ENCODE measurements at regions not wholly inside any gene's neighbourhood (a gene's known extent, or its start where the extent isn't known, plus 50 kb on each side); places are given as distances from the start of the nearest gene placed in this dataset.

DNA sequence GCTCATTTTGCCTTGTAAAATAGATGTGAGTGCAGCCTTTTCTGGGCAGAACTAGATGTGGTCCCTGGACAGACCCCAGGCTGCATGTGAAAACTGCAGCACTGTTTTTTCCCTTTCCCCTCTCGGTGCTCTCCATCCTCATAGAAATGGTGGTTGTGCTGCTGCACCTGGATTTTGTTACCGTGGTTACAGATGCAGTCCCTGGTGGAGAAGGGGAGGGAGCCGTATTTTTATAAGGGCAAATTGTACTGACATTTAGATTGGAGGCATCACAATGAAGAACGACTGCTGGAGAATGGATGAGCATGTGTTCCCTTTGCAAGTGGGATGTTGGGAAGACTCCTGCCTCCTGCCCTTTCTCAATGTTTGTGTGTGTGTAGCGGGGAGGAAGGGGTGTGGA lies 469.9 kb downstream of the CCSER2 start:
- 69 to 73% methylated on average over 5 of the region's 5 CpGs for WGBS, 2 donors
- H3K4me1 ChIP-seq, result no peaks in the 10 kb centered on the region
- H3K4me3 ChIP-seq, result no peak overlapping the region
- TF ChIP-seq, protein P1, sequence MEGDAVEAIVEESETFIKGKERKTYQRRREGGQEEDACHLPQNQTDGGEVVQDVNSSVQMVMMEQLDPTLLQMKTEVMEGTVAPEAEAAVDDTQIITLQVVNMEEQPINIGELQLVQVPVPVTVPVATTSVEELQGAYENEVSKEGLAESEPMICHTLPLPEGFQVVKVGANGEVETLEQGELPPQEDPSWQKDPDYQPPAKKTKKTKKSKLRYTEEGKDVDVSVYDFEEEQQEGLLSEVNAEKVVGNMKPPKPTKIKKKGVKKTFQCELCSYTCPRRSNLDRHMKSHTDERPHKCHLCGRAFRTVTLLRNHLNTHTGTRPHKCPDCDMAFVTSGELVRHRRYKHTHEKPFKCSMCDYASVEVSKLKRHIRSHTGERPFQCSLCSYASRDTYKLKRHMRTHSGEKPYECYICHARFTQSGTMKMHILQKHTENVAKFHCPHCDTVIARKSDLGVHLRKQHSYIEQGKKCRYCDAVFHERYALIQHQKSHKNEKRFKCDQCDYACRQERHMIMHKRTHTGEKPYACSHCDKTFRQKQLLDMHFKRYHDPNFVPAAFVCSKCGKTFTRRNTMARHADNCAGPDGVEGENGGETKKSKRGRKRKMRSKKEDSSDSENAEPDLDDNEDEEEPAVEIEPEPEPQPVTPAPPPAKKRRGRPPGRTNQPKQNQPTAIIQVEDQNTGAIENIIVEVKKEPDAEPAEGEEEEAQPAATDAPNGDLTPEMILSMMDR (IDR thresholded peaks at IDR 0.05), result no peak
- no peak for TF ChIP-seq POLR2A (IDR thresholded peaks at IDR 0.05)
- no peak overlapping the region for H3K27ac ChIP-seq
- intact Hi-C loops (cut with DNase I), result no loop called here
- H3K27me3 ChIP-seq, result no peaks in the 10 kb centered on the region
- H3K9me3 ChIP-seq, result no peaks in the 10 kb centered on the region
- no peaks in the 10 kb centered on the region for H3K36me3 ChIP-seq (replicated peaks in 1 of 2; ENCODE audit: insufficient read depth in 1 of 2, low read depth in 2 of 2)
- no peak for DNase-seq
- ATAC-seq, result no peak

DNA sequence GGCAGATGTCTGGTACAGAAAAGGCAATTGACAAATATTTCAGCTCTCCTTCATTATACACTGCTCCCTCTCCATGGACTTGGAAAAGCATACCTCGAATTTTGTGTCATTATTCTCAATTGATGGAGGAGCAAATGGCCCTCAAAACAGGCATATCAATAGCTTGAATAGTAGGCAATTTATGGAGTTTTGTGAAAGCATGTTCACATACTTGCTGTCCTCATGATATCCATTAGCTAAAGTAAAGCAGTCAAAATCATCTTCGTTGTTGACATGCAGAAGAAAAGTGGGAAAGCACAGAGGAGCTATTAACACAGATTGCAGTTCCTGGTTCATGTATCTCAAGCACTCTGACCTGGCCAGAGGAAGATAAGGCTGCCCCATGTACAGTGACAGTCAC lies 472.8 kb downstream of the CCSER2 start:
- Histone ChIP-seq H3K9me3 (no peaks in the 10 kb centered on the region), H3K27ac (no peak overlapping the region), H3K4me1 (no peaks in the 10 kb centered on the region), H3K4me3 (no peak overlapping the region), H3K27me3 (no peaks in the 10 kb centered on the region), H3K36me3 (replicated peaks in 1 of 2; ENCODE audit: insufficient read depth in 1 of 2, low read depth in 2 of 2) (no peaks in the 10 kb centered on the region)
- ATAC-seq, result no peak
- TF ChIP-seq, protein P1 (IDR thresholded peaks at IDR 0.05), result no peak
- TF ChIP-seq POLR2A (IDR thresholded peaks at IDR 0.05), result no peak
- WGBS, 2 donors, result 14 to 37% methylated on average over 2 of the region's 2 CpGs
- intact Hi-C loops (cut with DNase I), result no loop called here
- DNase-seq, result no peak

DNA sequence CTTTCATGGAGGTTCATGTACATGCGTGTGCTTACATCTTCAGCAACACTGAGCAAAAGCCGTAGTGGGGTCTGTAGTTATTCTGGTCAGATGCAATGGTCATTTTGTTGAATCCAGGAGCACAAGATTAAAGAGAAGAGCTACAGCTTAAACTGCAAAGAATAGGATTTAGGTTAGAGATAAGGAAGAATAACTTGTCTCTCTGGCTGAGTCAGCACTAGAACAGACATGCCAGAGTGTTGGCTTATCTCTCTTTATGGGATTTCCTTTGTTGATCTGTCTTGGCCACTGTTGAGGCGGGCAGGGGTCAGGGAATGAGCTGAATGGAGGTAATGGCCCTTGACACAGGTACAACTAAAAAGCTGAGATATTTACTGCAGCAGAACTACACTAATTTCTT lies 473.5 kb downstream of the CCSER2 start:
- Histone ChIP-seq H3K9me3 (no peaks in the 10 kb centered on the region), H3K27me3 (no peaks in the 10 kb centered on the region), H3K36me3 (replicated peaks in 1 of 2; ENCODE audit: insufficient read depth in 1 of 2, low read depth in 2 of 2) (no peaks in the 10 kb centered on the region), H3K27ac (no peak overlapping the region), H3K4me3 (no peak overlapping the region), H3K4me1 (no peaks in the 10 kb centered on the region)
- intact Hi-C loops (cut with DNase I), result no loop called here
- WGBS, 2 donors, result 66 to 70% methylated on average over 3 of the region's 3 CpGs
- DNase-seq (no peak), ATAC-seq (no peak)
- TF ChIP-seq, protein P1 (IDR thresholded peaks at IDR 0.05), result no peak
- TF ChIP-seq POLR2A (IDR thresholded peaks at IDR 0.05), result no peak

DNA sequence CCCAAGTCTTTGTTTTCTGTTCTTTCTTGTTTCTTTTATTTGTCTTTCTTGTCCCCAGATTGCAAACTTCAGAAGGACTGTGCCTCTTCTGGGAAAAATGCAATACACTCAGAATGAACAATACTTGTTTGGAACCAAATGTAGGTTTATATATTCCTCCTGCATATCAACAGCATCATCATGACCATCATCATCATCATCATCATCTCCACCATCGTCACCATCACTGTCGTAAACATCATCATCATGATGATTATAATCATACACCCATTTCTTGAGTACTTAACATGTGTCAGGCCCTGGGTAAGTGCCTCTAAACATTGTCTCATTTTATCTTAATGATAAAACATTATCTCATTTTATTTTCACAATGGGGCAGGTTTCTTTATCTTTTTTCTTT lies 476.8 kb downstream of the CCSER2 start:
- 41 to 63% methylated on average over 2 of the region's 2 CpGs for WGBS, 2 donors
- no peaks in the 10 kb centered on the region for H3K27me3 ChIP-seq
- ATAC-seq (no peak), DNase-seq (no peak)
- intact Hi-C loops (cut with DNase I), result no loop called here
- no peak overlapping the region for H3K27ac ChIP-seq
- H3K9me3 ChIP-seq, result no peaks in the 10 kb centered on the region
- H3K36me3 ChIP-seq (replicated peaks in 1 of 2; ENCODE audit: insufficient read depth in 1 of 2, low read depth in 2 of 2), result no peaks in the 10 kb centered on the region
- no peaks in the 10 kb centered on the region for H3K4me1 ChIP-seq
- H3K4me3 ChIP-seq, result no peak overlapping the region
- TF ChIP-seq, protein P1 (IDR thresholded peaks at IDR 0.05), result no peak
- no peak for TF ChIP-seq POLR2A (IDR thresholded peaks at IDR 0.05)

DNA sequence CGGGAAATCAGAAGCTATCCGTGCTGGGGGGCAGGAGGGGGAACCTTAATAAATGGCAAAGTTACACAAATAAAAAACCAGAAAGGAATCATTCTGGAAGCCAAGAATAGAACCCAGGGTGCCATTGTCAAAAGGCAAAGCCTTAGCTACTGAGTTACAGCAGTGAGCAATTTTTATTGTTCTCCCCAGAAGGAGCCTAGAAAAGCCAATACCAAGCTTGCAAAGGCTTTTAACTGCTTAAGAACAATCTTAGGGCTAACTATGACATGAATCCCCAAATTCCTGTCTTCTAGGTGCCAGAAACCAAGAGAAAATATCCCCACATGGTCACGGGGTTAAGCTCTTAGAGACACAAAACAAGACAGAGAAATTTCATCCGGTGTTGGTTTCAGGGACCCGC lies 482.7 kb downstream of the CCSER2 start:
- Histone ChIP-seq H3K27me3 (no peaks in the 10 kb centered on the region), H3K9me3 (no peaks in the 10 kb centered on the region), H3K4me3 (no peak overlapping the region), H3K36me3 (replicated peaks in 1 of 2; ENCODE audit: insufficient read depth in 1 of 2, low read depth in 2 of 2) (no peaks in the 10 kb centered on the region), H3K27ac (no peak overlapping the region), H3K4me1 (no peaks in the 10 kb centered on the region)
- no peak for TF ChIP-seq POLR2A (IDR thresholded peaks at IDR 0.05)
- TF ChIP-seq, protein P1 (IDR thresholded peaks at IDR 0.05), result no peak
- intact Hi-C loops (cut with DNase I), result no loop called here
- no peak for ATAC-seq
- WGBS, 2 donors, result 50 to 61% methylated on average over 5 of the region's 5 CpGs
- DNase-seq, result no peak
